ENCODE measurements at regions not wholly inside any gene's neighbourhood (a gene's known extent, or its start where the extent isn't known, plus 50 kb on each side); places are given as distances from the start of the nearest gene placed in this dataset.

DNA sequence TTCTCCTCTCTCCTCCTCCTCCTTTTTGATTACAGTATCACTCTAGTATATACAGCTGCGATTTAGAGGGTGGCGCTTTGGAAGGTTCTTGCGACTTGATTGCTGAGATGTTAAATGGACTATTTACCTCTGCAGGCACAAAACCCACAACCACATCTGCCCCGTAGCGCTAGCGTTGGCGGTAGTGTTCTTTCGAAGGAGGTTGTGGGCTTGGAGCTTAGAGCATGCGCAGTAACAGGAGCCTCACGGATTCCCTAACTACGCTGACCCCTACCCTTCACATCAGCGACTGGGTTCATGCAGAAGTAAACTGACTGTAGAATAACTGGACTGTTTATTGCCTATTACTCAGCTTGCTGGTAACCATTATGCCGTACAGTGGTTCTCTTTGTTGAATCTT lies 58.0 kb downstream of the CGGBP1 start:
- H2BK15ac ChIP-seq (ENCODE audit: low read length): no peak overlapping the region
- no peak overlapping the region for H2AK5ac ChIP-seq (ENCODE audit: low read depth, low read length)
- no peak overlapping the region for H2BK120ac ChIP-seq (ENCODE audit: low read depth, low read length)
- H2BK12ac ChIP-seq (ENCODE audit: low read length): no peak overlapping the region
- no peak overlapping the region for H3K4ac ChIP-seq (ENCODE audit: low read length)
- no peaks in the 10 kb centered on the region for H3K79me1 ChIP-seq (ENCODE audit: low read depth, low read length)
- H3K14ac ChIP-seq (ENCODE audit: low read length): no peak overlapping the region
- H3K18ac ChIP-seq (ENCODE audit: low read length): no peak overlapping the region
- no peaks in the 10 kb centered on the region for H3K36me3 ChIP-seq (replicated peaks in 1 of 2; ENCODE audit: control insufficient read depth in 2 of 2, insufficient read depth in 2 of 2, low read length in 2 of 2)
- H3K27me3 ChIP-seq (ENCODE audit: control insufficient read depth in 3 of 3, insufficient read depth in 3 of 3, low read depth in 1 of 3, low read length in 3 of 3): no peaks in the 10 kb centered on the region
- DNase-seq (ENCODE audit: low spot score): peak; percentile 11
- H4K8ac ChIP-seq (ENCODE audit: low read depth, low read length): no peak overlapping the region
- H3K4me2 ChIP-seq (ENCODE audit: insufficient read depth, low read length, poor library complexity, severe bottlenecking): no peak overlapping the region
- no peak overlapping the region for H2BK5ac ChIP-seq (ENCODE audit: low read length)
- no CpG with 5 or more reads among the region's 13 CpGs for WGBS, 2 donors (ENCODE audit: extremely low coverage in 2 of 2, insufficient read length in 2 of 2, insufficient replicate concordance in 1 of 2)
- H3K27ac ChIP-seq (replicated peaks; ENCODE audit: low read length): no peak overlapping the region
- H3K23ac ChIP-seq (ENCODE audit: low read depth, low read length, poor library complexity): no peak overlapping the region
- H3K9me3 ChIP-seq (replicated peaks in 1 of 2; ENCODE audit: control insufficient read depth in 2 of 2, insufficient read depth in 1 of 2, low read depth in 1 of 2, low read length in 2 of 2): no peaks in the 10 kb centered on the region
- H3K4me3 ChIP-seq (ENCODE audit: low read length in 2 of 2): no peak overlapping the region
- no peaks in the 10 kb centered on the region for H3K4me1 ChIP-seq (ENCODE audit: control insufficient read depth in 2 of 2, insufficient read depth in 1 of 2, low read depth in 1 of 2, low read length in 2 of 2)
- no peak overlapping the region for H4K91ac ChIP-seq (ENCODE audit: low read depth, low read length, poor library complexity)
- no peak overlapping the region for H2AFZ ChIP-seq (ENCODE audit: low read length)
- no peak overlapping the region for H3K9ac ChIP-seq (ENCODE audit: low read depth, low read length, poor library complexity)

DNA sequence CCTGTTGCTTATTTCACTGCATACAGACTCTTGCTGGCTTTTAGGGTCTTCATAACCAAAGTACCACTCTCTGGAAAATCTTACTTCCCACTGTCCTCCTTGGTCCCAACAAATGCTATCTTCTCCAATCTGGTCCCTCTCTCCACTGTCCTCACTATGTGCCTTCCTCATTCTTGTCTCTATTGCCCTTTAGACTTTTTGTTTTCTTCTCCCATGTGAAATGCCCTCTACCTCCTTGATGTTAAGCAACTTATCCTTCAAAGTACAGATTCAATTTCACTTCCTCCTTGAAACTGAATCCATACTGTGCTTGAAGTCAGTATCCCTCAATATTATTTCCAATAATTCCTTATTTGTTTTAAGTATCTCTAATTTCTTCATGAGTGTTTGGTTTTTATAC lies 60.8 kb downstream of the CGGBP1 start:
- Histone ChIP-seq H4K91ac (ENCODE audit: low read depth, low read length, poor library complexity) (no peak overlapping the region), H2AFZ (ENCODE audit: low read length) (no peak overlapping the region), H3K79me1 (ENCODE audit: low read depth, low read length) (no peaks in the 10 kb centered on the region), H3K14ac (ENCODE audit: low read length) (no peak overlapping the region), H2AK5ac (ENCODE audit: low read depth, low read length) (no peak overlapping the region), H3K4me2 (ENCODE audit: insufficient read depth, low read length, poor library complexity, severe bottlenecking) (no peak overlapping the region), H3K4me1 (ENCODE audit: control insufficient read depth in 2 of 2, insufficient read depth in 1 of 2, low read depth in 1 of 2, low read length in 2 of 2) (no peaks in the 10 kb centered on the region), H3K9me3 (replicated peaks in 1 of 2; ENCODE audit: control insufficient read depth in 2 of 2, insufficient read depth in 1 of 2, low read depth in 1 of 2, low read length in 2 of 2) (no peaks in the 10 kb centered on the region), H3K18ac (ENCODE audit: low read length) (no peak overlapping the region), H3K27ac (replicated peaks; ENCODE audit: low read length) (no peak overlapping the region), H2BK12ac (ENCODE audit: low read length) (no peak overlapping the region), H3K4me3 (ENCODE audit: low read length in 2 of 2) (no peak overlapping the region), H2BK5ac (ENCODE audit: low read length) (no peak overlapping the region), H3K9ac (ENCODE audit: low read depth, low read length, poor library complexity) (no peak overlapping the region), H3K23ac (ENCODE audit: low read depth, low read length, poor library complexity) (no peak overlapping the region), H3K36me3 (replicated peaks in 1 of 2; ENCODE audit: control insufficient read depth in 2 of 2, insufficient read depth in 2 of 2, low read length in 2 of 2) (no peaks in the 10 kb centered on the region), H3K4ac (ENCODE audit: low read length) (no peak overlapping the region), H2BK120ac (ENCODE audit: low read depth, low read length) (no peak overlapping the region), H3K27me3 (ENCODE audit: control insufficient read depth in 3 of 3, insufficient read depth in 3 of 3, low read depth in 1 of 3, low read length in 3 of 3) (no peaks in the 10 kb centered on the region), H2BK15ac (ENCODE audit: low read length) (no peak overlapping the region), H4K8ac (ENCODE audit: low read depth, low read length) (no peak overlapping the region)
- DNase-seq (ENCODE audit: low spot score): no peak

DNA sequence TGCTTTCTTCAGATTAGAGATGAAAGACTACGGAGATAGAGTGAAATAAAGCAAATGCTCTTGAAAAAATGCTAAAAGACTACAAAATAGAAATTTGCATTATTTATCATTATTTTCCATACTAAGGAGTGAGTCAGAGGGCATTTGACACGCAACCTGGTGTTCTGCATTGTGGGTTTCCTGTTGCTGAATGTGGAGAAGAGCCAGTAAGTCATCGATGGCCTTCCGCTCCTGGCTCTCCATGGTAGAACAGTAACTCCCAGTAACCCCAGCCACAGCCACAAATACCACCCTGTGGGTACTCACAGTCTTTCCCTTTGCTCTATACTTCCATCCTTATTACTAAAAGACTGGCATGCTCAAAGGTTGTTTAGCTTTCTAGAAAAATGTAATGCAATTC lies 61.5 kb downstream of the CGGBP1 start:
- Histone ChIP-seq H3K4me3 (ENCODE audit: low read length in 2 of 2) (no peak overlapping the region), H3K27me3 (ENCODE audit: control insufficient read depth in 3 of 3, insufficient read depth in 3 of 3, low read depth in 1 of 3, low read length in 3 of 3) (no peaks in the 10 kb centered on the region), H2AFZ (ENCODE audit: low read length) (no peak overlapping the region), H3K14ac (ENCODE audit: low read length) (no peak overlapping the region), H2AK5ac (ENCODE audit: low read depth, low read length) (no peak overlapping the region), H4K8ac (ENCODE audit: low read depth, low read length) (no peak overlapping the region), H2BK120ac (ENCODE audit: low read depth, low read length) (no peak overlapping the region), H2BK15ac (ENCODE audit: low read length) (no peak overlapping the region), H3K23ac (ENCODE audit: low read depth, low read length, poor library complexity) (no peak overlapping the region), H3K4me2 (ENCODE audit: insufficient read depth, low read length, poor library complexity, severe bottlenecking) (no peak overlapping the region), H2BK12ac (ENCODE audit: low read length) (no peak overlapping the region), H3K9me3 (replicated peaks in 1 of 2; ENCODE audit: control insufficient read depth in 2 of 2, insufficient read depth in 1 of 2, low read depth in 1 of 2, low read length in 2 of 2) (no peaks in the 10 kb centered on the region), H3K18ac (ENCODE audit: low read length) (no peak overlapping the region), H3K36me3 (replicated peaks in 1 of 2; ENCODE audit: control insufficient read depth in 2 of 2, insufficient read depth in 2 of 2, low read length in 2 of 2) (no peaks in the 10 kb centered on the region), H3K79me1 (ENCODE audit: low read depth, low read length) (no peaks in the 10 kb centered on the region), H3K27ac (replicated peaks; ENCODE audit: low read length) (no peak overlapping the region), H3K9ac (ENCODE audit: low read depth, low read length, poor library complexity) (no peak overlapping the region), H3K4me1 (ENCODE audit: control insufficient read depth in 2 of 2, insufficient read depth in 1 of 2, low read depth in 1 of 2, low read length in 2 of 2) (no peaks in the 10 kb centered on the region), H3K4ac (ENCODE audit: low read length) (no peak overlapping the region), H2BK5ac (ENCODE audit: low read length) (no peak overlapping the region), H4K91ac (ENCODE audit: low read depth, low read length, poor library complexity) (no peak overlapping the region)
- no peak for DNase-seq (ENCODE audit: low spot score)
- no CpG with 5 or more reads among the region's 4 CpGs for WGBS, 2 donors (ENCODE audit: extremely low coverage in 2 of 2, insufficient read length in 2 of 2, insufficient replicate concordance in 1 of 2)

DNA sequence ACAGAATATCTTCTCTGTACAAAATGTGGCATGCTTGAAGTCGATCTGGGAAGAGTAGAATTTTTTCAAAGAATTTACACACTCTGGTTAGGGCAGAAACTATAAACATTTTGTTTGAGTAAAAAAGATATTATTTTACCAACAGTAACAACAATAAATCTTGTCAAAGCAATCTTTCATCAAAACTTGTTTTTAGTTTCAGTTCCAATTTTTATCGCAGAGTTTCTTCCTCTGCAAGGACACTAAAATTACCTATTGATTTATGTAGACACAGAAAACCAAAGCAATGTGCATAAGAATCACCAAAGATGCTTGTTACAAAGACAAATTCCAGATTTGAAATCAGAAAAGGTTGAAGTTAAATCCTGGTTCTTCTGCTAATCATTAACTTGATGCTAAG lies 61.9 kb downstream of the CGGBP1 start:
- Histone ChIP-seq H3K18ac (ENCODE audit: low read length) (no peak overlapping the region), H2BK120ac (ENCODE audit: low read depth, low read length) (no peak overlapping the region), H3K14ac (ENCODE audit: low read length) (no peak overlapping the region), H2AFZ (ENCODE audit: low read length) (no peak overlapping the region), H4K91ac (ENCODE audit: low read depth, low read length, poor library complexity) (no peak overlapping the region), H2AK5ac (ENCODE audit: low read depth, low read length) (no peak overlapping the region), H3K23ac (ENCODE audit: low read depth, low read length, poor library complexity) (no peak overlapping the region), H3K9ac (ENCODE audit: low read depth, low read length, poor library complexity) (no peak overlapping the region), H3K4me3 (ENCODE audit: low read length in 2 of 2) (no peak overlapping the region), H2BK5ac (ENCODE audit: low read length) (no peak overlapping the region), H3K79me1 (ENCODE audit: low read depth, low read length) (no peaks in the 10 kb centered on the region), H3K9me3 (replicated peaks in 1 of 2; ENCODE audit: control insufficient read depth in 2 of 2, insufficient read depth in 1 of 2, low read depth in 1 of 2, low read length in 2 of 2) (no peaks in the 10 kb centered on the region), H3K4me1 (ENCODE audit: control insufficient read depth in 2 of 2, insufficient read depth in 1 of 2, low read depth in 1 of 2, low read length in 2 of 2) (no peaks in the 10 kb centered on the region), H3K4ac (ENCODE audit: low read length) (no peak overlapping the region), H3K36me3 (replicated peaks in 1 of 2; ENCODE audit: control insufficient read depth in 2 of 2, insufficient read depth in 2 of 2, low read length in 2 of 2) (no peaks in the 10 kb centered on the region), H2BK12ac (ENCODE audit: low read length) (no peak overlapping the region), H3K27me3 (ENCODE audit: control insufficient read depth in 3 of 3, insufficient read depth in 3 of 3, low read depth in 1 of 3, low read length in 3 of 3) (no peaks in the 10 kb centered on the region), H3K27ac (replicated peaks; ENCODE audit: low read length) (no peak overlapping the region), H4K8ac (ENCODE audit: low read depth, low read length) (no peak overlapping the region), H3K4me2 (ENCODE audit: insufficient read depth, low read length, poor library complexity, severe bottlenecking) (no peak overlapping the region), H2BK15ac (ENCODE audit: low read length) (no peak overlapping the region)
- no CpG with 5 or more reads among the region's 2 CpGs for WGBS, 2 donors (ENCODE audit: extremely low coverage in 2 of 2, insufficient read length in 2 of 2, insufficient replicate concordance in 1 of 2)
- DNase-seq (ENCODE audit: low spot score): no peak
